Activated CD4-positive, alpha-beta T cell treated with anti-CD3 and anti-CD28 coated beads, Interleukin-2, amount 10 ng/mL, durations not matched to agents 7 days and 5 days (primary cell): ENCODE measurements at regions not wholly inside any gene's neighbourhood (a gene's known extent, or its start where the extent isn't known, plus 50 kb on each side); places are given as distances from the start of the nearest gene placed in this dataset.
"Not testable (repeated sequence)": the region's sequence is repeated elsewhere in the genome, so short reads cannot be mapped to it uniquely, and the experiment has no call there.

Source experiments
- CTCF ChIA-PET: fragments of 350-600 bp; sonication (Branson Sonifier 250); formaldehyde crosslinking; loops from one replicate; lab custom pipeline; 2021; ENCODE audit warnings: antibody characterized with exemption; lab: Charles Lee
- POLR2A ChIA-PET: fragments of 350-600 bp; sonication (Branson Sonifier 250); formaldehyde crosslinking; loops from one replicate; lab custom pipeline; 2021; ENCODE audit warnings: antibody characterized with exemption; lab: Charles Lee
- DNase-seq: peaks from one replicate; pipeline ENCODE4 v3.0.0-alpha.2; 2020
- H3K27ac Mint-ChIP-seq: one replicate; pipeline ENCODE4 v1.8.0; 2021; ENCODE audit warnings: mild to moderate bottlenecking, moderate library complexity, mixed read lengths
- H3K27me3 Mint-ChIP-seq: one replicate; pipeline ENCODE4 v1.8.0; 2021; ENCODE audit warnings: mixed read lengths
- H3K36me3 Mint-ChIP-seq: one replicate; pipeline ENCODE4 v1.8.0; 2021; ENCODE audit warnings: low read depth, mixed read lengths
- H3K4me1 Mint-ChIP-seq: one replicate; pipeline ENCODE4 v1.8.0; 2021; ENCODE audit warnings: mixed read lengths
- H3K4me3 Mint-ChIP-seq: one replicate; pipeline ENCODE4 v1.8.0; 2021; ENCODE audit warnings: mild to moderate bottlenecking, moderate library complexity, mixed read lengths
- H3K9me3 Mint-ChIP-seq: one replicate; pipeline ENCODE4 v1.8.0; 2021; ENCODE audit warnings: mixed read lengths

DNA sequence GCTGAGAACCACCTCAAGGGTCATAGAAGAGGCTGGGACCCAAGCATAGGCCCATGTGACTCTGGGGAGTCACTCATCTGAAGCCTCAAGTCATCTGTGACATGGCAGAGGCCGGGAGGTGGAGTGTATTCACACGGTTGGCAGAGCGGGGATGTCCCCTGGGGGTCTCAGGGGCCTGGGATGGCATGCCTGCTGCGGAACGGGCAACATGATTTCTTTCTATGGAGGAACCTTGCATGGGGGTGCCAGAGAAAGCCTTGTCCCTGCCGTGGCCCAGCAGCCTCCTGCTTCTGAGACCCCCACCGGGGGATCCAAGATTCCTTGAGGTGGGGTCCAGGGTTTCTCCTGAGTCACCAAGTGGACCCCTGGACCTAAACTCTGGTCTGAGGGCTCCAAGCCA, 173.7 kb upstream of the TPTE start:
- H3K36me3 Mint-ChIP-seq, H3K4me3 Mint-ChIP-seq, DNase-seq, H3K27ac Mint-ChIP-seq, POLR2A ChIA-PET, H3K27me3 Mint-ChIP-seq, H3K4me1 Mint-ChIP-seq, CTCF ChIA-PET: not testable (repeated sequence)
- peaks cover 45% of the 10 kb centered on the region for H3K9me3 Mint-ChIP-seq

DNA sequence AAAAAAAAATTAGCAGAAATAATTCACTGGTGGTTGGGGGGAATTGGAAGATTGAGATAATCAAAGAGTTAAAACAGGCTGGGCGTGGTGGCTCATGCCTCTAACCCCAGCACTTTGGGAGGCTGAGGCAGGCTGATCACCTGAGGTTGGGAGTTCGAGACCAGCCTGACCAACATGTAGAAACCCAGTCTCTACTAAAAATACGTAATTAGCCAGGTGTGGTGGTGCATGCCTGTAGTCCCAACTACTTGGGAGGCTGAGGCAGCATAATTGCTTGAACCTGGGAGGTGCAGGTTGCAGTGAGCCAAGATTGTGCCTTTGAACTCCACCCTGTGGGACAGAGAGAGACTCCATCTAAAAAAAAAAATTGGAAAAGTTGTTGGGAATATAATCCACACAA, 173.2 kb upstream of the TPTE start:
- DNase-seq, POLR2A ChIA-PET, CTCF ChIA-PET, H3K4me3 Mint-ChIP-seq, H3K36me3 Mint-ChIP-seq, H3K27me3 Mint-ChIP-seq, H3K4me1 Mint-ChIP-seq, H3K27ac Mint-ChIP-seq: not testable (repeated sequence)
- H3K9me3 Mint-ChIP-seq: peaks cover 48% of the 10 kb centered on the region

DNA sequence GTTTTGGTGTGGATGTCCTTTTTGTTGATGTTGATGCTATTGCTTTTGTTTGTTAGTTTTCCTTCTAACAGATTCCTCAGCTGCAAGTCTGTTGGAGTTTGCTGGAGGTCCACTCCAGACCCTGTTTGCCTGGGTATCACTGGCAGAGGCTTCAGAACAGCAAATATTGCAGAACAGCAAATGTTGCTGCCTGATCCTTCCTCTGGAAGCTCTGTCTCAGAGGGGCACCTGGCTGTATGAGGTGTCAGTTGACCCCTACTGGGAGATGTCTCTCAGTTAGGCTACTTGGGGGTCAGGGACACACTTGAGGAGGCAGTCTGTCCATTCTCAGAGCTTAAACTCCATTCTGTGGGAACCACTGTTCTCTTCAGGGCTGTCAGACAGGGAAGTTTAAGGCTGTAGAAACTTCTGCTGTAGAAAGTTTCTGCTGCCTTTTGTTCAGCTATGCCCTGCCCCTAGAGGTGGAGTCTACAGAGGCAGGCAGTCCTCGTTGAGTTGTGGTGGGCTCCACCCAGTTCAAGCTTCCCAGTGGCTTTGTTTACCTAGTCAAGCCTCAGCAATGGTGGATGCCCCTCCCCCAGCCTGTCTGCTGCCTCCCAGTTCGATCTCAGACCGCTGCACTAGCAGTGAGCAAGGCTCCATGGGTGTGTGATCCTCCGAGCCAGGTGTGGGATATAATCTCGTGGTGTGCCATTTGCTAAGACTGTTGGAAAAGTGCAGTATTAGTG, 166.4 kb upstream of the TPTE start:
- H3K36me3 Mint-ChIP-seq, DNase-seq, CTCF ChIA-PET, H3K27ac Mint-ChIP-seq, H3K4me1 Mint-ChIP-seq, POLR2A ChIA-PET, H3K27me3 Mint-ChIP-seq, H3K4me3 Mint-ChIP-seq: not testable (repeated sequence)
- peaks cover 46% of the 10 kb centered on the region for H3K9me3 Mint-ChIP-seq

DNA sequence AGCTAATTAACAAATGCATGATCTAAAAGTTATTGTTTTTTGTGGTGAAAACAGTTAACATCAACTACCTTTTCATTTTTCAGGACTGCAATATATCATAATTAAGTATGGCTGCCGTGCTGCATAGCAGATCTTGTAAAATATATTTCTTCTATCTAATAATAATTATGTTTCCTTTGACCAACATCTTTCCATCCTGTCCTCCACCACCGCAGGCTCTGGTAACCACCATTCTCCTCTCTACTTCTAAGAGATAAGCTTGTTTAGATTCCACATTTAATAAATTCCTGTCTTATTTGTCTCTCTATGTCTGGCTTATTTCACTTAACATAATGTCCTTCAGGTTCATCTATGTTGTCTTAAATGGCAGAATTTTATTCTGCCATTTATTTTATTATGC, 162.3 kb upstream of the TPTE start:
- H3K27ac Mint-ChIP-seq, DNase-seq, CTCF ChIA-PET, POLR2A ChIA-PET, H3K27me3 Mint-ChIP-seq, H3K4me3 Mint-ChIP-seq, H3K4me1 Mint-ChIP-seq, H3K36me3 Mint-ChIP-seq: not testable (repeated sequence)
- peaks cover 49% of the 10 kb centered on the region for H3K9me3 Mint-ChIP-seq

DNA sequence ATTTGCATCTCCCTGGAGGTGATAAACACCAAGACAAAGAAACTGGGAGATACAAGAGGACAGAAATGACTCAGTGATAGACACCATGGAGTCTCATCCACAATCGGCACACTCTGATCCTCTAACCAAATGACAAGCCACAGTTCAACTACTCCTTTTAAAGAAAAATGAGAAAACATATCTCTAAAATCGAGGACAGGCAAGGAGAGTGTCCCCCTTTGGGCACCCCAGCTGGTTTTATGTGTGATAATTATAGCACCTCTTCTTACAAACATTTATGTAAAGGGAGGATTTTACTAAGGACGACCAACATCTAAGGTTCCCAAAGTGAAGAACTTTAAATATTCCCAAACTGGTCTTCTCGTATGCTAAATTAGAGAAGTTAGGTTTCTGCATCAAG, 161.5 kb upstream of the TPTE start:
- DNase-seq, H3K27me3 Mint-ChIP-seq, CTCF ChIA-PET, H3K4me1 Mint-ChIP-seq, H3K36me3 Mint-ChIP-seq, H3K4me3 Mint-ChIP-seq, H3K27ac Mint-ChIP-seq, POLR2A ChIA-PET: not testable (repeated sequence)
- H3K9me3 Mint-ChIP-seq: peaks cover 43% of the 10 kb centered on the region

DNA sequence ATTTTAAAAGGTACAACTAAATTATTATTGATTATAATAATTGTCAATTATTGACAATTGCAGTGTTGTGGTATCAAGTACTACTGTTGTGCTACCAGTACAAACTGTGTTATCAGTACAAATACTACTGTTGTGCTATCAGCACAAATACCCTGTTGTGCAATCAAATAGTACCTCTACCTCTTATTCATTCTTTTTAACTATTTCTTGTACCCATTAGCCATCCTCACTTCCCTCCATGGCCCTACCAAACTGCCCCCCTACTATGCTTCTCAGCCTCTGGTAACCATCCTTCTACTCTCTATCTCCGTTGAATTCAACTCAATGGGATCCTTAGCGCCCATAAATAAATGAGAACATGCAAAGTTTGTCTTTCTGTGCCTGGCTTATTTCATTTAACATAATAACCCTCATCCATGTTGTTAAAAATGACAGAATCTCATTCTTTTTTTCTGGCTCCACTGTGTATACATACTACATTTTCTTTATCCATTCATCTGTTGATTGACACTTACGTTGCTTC, 160.1 kb upstream of the TPTE start:
- H3K4me3 Mint-ChIP-seq, DNase-seq, POLR2A ChIA-PET, H3K4me1 Mint-ChIP-seq, H3K27me3 Mint-ChIP-seq, CTCF ChIA-PET, H3K36me3 Mint-ChIP-seq, H3K27ac Mint-ChIP-seq: not testable (repeated sequence)
- peaks cover 43% of the 10 kb centered on the region for H3K9me3 Mint-ChIP-seq

DNA sequence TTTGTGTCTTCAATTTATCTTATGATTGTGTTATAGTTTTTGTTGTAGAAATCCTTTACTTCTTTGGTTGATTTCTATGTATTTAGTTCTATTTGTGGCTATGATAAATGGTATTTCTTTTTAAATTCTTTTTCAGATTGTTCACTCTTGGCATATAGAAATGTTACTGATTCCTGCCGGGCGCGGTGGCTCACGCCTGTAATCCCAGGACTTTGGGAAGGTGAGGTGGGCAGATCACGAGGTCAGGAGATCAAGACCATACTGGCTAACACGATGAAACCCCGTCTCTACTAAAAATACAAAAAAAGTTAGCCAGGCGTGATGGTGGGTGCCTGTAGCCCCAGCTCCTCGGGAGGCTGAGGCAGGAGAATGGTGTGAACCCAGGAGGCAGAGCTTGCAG, 158.6 kb upstream of the TPTE start:
- H3K36me3 Mint-ChIP-seq, DNase-seq, H3K4me1 Mint-ChIP-seq, H3K4me3 Mint-ChIP-seq, H3K27me3 Mint-ChIP-seq, POLR2A ChIA-PET, CTCF ChIA-PET, H3K27ac Mint-ChIP-seq: not testable (repeated sequence)
- peaks cover 34% of the 10 kb centered on the region for H3K9me3 Mint-ChIP-seq

DNA sequence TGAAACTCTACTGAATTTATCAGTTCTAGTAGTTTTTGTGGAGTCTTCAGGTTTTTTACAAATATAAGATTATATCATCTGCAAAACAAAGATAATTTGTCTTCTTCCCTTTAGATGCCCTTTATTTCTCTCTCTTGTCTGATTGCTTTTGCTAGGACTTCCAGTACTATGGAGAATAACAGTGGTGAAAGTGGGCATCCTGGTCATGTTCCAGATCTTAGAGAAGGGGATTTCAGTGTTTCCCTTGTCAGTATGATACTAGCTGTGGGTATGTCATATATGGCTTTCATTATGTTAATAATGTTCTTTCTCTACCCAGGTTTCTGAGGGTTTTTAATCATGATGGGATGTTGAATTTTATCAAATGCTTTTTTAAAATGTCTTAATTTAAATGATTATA, 158.1 kb upstream of the TPTE start:
- CTCF ChIA-PET, H3K4me1 Mint-ChIP-seq, POLR2A ChIA-PET, H3K36me3 Mint-ChIP-seq, H3K27me3 Mint-ChIP-seq, DNase-seq, H3K27ac Mint-ChIP-seq, H3K4me3 Mint-ChIP-seq: not testable (repeated sequence)
- H3K9me3 Mint-ChIP-seq: peaks cover 32% of the 10 kb centered on the region

DNA sequence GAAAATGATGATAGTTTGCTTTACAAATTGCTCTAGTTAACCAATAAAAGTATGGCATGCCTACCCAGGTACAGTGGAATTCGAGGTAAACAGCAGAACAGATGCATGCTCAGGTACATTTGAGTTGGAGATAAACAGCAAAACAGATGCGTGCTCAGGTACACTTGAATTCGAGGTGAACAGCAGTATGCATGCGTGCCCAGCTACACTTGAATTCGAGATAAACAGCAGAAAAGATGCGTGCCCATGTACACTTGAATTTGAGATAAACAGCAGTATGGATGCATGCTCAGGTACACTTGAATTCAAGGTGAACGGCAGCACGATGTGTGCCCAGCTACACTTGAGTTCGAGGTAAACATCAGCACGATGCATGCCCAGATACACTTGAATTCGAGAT, 155.2 kb upstream of the TPTE start:
- CTCF ChIA-PET, H3K4me1 Mint-ChIP-seq, H3K27ac Mint-ChIP-seq, H3K4me3 Mint-ChIP-seq, H3K36me3 Mint-ChIP-seq, DNase-seq, H3K27me3 Mint-ChIP-seq, POLR2A ChIA-PET: not testable (repeated sequence)
- H3K9me3 Mint-ChIP-seq: peaks cover 21% of the 10 kb centered on the region

DNA sequence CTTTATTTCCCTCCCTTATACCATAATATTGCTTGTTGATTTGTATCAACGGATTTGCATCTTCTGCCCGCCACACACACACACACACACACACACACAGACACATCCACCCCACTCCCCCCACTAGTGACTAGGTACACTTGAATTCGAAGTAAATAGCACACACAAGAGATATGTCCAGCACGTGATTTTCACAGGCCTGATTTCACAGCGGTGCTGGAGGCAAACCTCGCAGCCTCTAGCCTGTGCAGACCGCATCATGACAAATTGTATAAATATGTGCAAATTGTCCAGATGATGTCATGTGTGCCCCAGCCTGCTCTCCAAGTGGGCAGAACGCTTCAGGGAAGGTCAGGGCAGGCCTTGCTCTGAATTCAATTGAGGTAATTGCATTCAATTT, 153.8 kb upstream of the TPTE start:
- H3K27ac Mint-ChIP-seq, H3K36me3 Mint-ChIP-seq, H3K4me1 Mint-ChIP-seq, H3K9me3 Mint-ChIP-seq, DNase-seq, H3K27me3 Mint-ChIP-seq, H3K4me3 Mint-ChIP-seq, CTCF ChIA-PET, POLR2A ChIA-PET: not testable (repeated sequence)

DNA sequence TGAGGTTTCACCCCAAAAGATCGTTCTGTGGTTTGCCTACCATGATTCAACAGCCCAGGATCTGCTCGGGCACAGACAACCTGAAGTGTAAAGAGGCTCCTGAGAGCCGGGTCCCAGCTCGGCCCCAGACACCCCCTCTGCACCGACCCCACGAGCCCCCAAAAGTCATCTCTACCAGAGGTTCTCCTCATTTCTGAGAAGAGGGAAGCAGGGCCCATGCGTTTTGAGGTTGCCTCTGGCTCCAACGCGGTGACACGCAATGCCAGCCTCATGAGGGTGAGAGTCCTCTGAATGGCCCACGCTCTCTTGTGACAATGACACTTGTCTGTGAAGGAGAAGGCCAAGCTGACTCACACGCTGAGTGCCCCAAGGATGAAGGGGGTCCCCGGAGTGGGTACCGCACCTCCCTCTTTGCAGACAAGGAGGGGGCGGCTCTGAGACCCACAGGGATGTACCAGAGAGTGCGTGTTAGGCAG, 153.0 kb upstream of the TPTE start:
- CTCF ChIA-PET, H3K4me3 Mint-ChIP-seq, H3K36me3 Mint-ChIP-seq, H3K27ac Mint-ChIP-seq, H3K9me3 Mint-ChIP-seq, H3K4me1 Mint-ChIP-seq, H3K27me3 Mint-ChIP-seq, POLR2A ChIA-PET, DNase-seq: not testable (repeated sequence)

DNA sequence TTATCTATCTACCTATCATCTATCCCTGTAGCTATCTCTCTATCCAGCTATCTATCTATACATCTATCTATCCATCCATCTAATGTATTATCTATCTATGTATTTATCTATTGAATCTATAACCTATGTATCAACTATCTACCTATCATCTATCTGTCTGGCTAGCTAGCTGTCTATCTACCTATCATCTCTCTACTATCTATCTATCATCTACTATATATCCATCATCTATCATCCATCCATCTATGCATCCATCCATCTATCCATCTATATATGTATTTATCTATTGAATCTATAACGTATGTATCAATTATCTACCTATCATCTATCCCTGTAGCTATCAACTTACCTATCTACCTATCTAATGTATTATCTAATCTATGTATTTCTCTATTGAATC, 152.1 kb upstream of the TPTE start:
- H3K27me3 Mint-ChIP-seq, H3K4me3 Mint-ChIP-seq, POLR2A ChIA-PET, H3K27ac Mint-ChIP-seq, CTCF ChIA-PET, H3K4me1 Mint-ChIP-seq, H3K9me3 Mint-ChIP-seq, H3K36me3 Mint-ChIP-seq, DNase-seq: not testable (repeated sequence)

DNA sequence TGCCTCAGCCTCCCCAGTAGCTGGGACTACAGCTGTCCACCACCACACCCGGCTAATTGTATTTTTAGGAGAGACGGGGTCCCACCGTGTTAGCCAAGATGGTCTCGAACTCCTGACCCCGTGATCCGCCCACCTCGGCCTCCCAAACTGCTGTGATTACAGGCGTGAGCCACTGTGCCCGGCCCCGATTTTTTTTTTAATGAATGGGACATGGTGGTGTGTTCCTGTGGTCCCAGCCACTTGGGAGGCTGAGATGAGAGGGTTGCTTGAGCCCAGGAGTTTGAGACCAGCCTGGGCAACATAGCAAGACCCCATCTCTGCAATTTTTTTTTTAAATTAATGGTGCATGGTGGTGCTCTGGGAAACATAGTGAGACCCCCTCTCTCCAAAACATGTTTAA, 143.6 kb upstream of the TPTE start:
- DNase-seq, H3K27me3 Mint-ChIP-seq, CTCF ChIA-PET, H3K4me3 Mint-ChIP-seq, H3K4me1 Mint-ChIP-seq, H3K36me3 Mint-ChIP-seq, POLR2A ChIA-PET, H3K27ac Mint-ChIP-seq: not testable (repeated sequence)
- H3K9me3 Mint-ChIP-seq: peaks cover 20% of the 10 kb centered on the region

DNA sequence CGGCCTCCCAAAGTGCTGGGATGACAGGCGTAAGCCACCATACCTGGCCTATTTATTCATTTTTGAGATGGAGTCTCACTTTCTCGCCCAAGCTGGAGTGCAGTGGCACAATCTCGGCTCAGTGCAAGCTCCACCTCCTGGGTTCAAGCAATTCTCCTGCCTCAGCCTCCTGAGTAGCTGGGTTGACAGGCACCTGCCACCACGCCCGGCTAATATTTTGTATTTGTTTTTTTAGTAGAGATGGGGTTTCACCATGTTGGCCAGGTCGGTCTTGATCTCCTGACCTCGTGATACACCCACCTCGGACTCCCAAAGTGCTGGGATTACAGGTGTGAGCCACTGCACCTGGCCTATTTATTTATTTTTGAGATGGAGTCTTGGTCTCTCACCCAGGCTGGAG, 141.6 kb upstream of the TPTE start:
- H3K9me3 Mint-ChIP-seq: peaks cover 17% of the 10 kb centered on the region
- H3K27me3 Mint-ChIP-seq, H3K4me1 Mint-ChIP-seq, POLR2A ChIA-PET, CTCF ChIA-PET, DNase-seq, H3K4me3 Mint-ChIP-seq, H3K36me3 Mint-ChIP-seq, H3K27ac Mint-ChIP-seq: not testable (repeated sequence)
